ENCODE measurements at regions not wholly inside any gene's neighbourhood (a gene's known extent, or its start where the extent isn't known, plus 50 kb on each side); places are given as distances from the start of the nearest gene placed in this dataset.

DNA sequence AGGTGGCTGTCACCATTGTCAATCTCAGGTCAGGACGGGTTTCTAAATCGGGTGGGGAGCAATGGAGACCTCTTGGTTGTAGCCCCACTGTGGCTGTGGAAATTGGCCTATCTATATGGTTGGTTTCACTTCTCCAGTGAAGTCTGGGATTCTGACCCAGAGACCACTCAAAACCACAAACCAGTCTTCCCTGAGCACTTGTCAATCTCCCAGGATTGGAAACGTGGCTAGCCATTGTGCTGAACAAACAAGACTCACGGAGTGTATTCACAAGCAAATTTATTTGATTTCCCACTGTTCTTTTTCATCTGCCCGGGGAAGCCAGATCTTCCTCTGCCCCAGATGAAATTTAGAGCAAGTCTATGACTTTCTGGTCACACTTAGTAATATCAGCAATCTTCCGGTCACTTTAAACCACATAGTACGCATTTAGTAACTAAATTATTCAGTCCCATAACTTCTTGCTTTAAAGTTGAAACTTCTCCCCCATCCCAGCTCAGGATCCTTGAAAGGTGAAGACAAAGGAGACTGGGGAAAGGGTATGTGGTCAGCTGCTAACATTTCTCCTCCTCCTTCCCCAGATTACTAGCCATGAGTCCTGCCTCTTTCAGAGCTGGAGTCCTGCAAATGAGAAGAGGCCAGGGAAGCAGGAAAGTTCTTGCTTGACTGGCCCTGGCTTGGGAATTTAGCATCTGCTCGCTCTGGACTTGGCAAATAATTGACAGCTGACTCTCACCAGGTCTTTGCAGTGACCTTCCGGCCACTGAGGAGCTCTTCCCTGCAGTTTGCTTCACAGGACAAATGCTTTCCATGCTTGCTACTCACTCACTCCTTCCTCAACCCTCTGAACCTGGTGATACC, 123.2 kb upstream of the MAX start:
- DNase-seq = no peak

DNA sequence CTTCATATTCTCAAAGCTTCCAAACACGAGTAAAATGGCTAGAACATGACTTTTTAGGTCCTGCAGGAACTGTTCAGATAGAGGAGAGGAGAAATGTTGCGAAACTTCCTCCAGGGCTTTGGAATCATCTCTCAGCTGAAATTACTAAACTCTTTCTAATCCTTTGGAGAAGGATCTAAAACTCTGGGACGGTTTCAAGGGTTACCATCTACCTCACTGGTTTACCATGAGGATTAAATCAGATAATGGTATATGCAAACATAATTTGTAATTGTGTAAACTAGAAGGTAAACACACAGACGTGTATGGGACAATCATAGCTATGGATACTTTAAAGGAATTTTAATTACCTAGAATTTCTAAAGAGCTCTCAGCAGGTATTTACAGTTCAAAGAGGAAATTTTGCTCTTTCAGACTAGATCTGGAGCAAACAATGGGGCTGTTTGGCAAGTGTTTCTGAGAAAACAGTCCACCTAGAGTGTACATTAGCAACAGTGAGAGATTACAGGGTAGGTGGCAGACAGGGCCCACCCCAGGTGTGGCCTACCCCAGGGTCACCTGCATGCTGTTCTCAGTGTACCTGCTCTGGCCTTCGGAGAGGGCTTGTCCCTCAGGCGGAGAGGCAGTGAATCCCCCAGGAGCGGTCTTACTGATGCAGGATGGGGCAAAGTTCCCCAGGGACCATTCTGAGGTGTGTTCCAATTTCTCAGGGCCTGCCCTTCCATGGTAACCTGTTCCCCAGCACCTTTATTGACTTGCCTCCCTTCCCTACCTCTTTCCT, 124.7 kb upstream of the MAX start:
- DNase-seq = no peak

DNA sequence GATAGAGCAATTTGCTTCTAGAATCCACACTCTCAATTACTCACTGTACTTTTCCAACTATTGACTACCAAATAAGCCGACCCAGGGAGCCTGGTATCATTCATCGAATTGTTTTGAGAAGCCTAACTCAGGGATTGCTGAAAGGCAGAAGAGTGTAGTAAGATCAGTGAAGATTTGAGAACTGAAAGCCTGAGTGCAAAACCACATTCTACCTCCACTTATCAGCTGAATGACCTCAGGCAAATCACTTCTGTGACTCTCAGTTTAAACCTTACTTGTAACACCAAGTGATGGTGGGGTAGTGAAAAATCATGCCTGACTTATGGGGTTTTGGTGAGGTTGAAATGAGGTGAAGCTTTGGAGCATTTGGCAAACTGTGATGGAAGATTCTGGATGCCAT, 126.1 kb upstream of the MAX start:
- DNase-seq = no peak

- no peak for DNase-seq
Measured at GRCh38 chr14:65228956-65229747, 126.8 kb upstream of the MAX start.

DNA sequence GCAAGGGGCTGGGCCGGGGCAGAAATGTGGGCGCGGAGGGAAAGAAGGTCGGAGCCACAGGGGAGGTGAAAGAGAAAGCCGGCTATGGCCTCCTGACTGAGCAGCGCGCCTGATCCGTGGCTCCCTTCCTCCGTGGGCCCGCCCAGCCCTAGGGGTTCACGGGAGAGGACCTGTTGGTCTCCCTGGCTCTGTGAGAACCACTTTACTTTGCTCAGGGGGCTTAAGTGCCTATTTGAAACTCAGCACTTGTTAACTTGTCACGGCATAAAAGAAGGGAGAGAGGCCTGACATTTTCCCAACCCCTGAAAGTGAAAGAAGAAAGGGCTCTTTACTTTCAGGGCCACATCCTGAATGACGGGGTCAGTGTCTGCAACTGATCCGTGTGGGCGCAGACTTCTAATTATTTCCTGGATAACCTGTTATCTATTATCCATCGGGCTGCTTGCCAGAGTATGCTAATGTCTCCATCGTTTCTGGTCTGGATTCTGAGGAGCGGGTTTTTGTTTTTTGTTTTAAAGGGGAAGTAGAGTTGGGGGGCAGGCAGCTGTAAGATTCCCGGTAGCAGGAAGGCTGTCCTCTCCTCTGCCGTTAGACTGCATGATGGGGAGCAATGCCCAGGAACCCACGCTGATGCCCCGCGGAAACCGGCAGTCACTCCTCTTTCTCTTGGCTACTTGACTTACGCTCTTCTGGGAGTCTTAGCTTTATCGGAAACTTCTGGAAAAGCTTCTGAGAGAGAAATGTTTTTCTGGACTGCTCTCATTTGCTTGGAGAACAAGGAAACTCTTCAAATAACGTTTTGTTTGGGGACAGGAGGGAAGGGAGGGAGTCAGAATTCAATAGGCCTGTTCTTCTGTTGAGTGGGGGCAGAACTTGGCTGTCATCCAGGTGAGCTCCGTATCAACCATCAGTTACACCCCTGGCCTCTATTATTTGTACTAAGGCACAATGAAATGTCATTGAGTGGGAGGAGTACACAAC, 127.7 kb upstream of the MAX start:
- no peak for DNase-seq

DNA sequence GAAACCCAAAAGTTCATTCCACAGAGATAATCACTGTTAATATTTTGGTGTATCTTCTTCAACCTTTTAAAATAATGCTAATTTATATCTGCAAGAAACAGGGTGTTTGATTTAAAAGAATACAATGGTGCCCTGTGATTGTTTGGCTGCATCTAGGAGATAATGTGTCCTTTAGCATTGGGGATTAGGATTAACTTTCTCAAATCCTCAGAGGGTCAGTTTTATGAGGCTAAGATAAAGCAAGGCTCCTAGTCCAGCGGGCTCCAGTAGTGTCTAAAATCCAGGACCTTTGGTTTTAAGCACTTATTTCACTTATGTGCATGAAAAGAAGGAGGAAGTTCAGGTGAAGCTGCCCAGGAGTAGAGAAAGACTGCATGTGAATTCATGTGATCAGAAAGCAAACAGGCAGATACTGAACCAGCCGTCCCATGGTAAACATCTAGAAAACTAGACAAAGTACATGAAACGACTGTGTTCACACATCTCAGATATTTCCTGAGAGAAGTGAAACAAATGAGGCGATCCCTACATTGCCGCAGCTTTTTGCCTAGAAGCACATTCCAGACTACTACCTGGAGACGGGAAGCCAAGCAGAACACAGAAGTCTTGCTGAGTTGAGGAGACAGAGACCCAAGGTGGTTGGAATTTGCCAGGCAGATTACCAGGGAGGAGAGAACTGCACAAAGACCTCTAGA, 129.1 kb upstream of the MAX start:
- DNase-seq = no peak

DNA sequence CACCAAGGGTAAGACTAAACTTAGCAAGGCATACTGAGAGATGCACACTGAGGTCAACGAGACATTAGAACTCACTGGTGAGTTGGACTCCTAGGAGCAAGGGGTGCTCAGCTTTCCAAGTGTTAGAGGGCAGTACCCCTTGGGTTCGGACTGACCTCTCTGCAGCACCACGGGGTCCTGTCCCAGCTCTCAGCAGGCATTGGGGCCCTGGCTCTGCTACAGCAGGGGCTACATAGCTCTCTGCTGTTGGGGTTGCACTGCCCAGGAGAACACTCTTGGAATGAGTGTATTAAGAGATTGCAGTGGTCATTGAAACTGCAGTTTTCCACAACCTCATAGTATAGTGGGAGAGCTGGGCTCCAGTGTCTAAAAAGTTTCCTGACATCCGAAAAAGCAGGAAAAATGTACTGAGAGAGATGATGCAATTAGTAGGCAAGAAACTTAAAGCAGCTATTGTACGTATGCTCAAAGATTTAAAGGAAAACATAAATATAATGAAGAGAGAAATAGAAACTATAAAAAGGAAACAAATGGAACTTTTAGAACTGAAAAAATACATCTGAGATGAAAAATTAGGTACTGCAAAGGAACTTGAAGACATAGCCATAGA, 132.5 kb upstream of the MAX start:
- no peak for DNase-seq

GRCh38 chr14:65237023-65237814, 134.9 kb upstream of the MAX start:
- DNase-seq = no peak

- no peak for DNase-seq
Measured at GRCh38 chr14:65237941-65238340, 135.6 kb upstream of the MAX start.

DNA sequence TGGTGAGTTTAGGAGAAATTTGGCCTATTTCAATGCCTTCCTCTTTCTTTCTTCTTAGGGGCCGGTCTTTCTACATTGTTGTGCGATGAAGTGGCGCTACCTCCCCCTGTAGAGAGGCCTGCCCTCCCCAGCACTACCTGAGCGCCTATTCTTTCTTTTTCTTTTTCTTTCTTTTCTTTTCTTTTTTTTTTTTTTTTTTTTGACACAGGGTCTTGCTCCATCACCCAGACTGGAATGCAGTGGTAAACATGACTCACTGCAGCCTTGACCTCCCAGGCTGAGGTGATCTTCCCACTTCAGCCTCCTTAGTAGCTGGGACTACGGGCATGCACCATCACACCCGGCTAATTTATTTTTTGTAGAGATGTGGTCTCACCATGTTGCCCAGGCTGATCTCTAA, 136.1 kb upstream of the MAX start:
- DNase-seq = no peak

DNA sequence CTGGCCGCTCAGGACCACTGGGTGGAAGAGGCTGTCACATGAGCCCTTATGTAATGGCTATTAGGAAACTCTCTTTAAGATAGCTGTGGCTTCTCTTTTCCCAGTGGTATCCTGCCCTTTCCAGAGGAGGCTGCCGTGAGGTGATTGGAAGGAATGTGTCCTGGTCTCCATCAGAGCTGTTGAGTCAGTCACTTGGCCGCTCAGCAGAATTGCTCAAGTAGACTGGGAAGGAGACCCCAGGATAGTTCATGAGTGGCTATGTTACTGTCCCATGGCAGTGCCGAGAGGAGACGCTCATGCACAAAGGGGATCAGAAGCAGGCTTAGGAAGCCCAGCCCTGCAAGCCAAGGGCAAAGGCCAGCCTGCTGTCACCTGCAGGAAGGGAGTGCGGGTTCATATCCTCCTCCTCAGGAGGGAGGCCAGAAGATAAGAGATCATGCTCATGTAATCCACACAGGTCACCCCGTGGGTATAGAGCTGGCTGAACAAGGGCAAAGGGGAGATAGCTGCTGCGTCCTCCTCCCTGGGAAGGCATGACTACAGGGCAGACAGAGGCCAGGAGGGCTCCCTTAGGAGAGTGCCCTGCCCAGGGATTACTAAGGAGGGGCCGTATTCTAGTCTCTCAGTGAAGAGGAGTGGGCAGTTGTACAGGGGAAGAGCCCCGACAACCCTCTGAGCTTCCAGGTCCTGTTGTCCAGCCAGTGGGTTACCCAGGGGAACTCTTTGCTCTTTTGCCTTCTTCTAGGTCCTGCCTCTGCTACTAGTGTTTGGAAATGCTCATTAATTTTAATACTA, 137.0 kb upstream of the MAX start:
- no peak for DNase-seq

DNA sequence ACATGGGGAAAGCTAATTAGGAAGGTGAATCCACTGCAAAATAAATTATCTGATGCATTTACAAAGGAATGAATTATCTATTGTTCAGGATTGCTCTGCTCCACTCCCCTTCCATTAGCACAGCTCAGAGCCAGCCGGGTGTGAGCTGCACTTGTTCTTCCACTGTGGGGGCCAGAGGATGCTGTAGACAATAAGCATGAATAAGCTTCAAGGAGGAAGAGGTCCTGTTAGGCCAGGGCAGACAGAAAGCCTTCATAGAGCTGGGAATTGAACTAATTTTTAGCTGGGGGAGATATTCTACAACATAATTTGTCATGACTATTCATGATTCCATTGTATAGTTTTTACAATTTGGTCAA, 137.6 kb upstream of the MAX start:
- DNase-seq = no peak

DNA sequence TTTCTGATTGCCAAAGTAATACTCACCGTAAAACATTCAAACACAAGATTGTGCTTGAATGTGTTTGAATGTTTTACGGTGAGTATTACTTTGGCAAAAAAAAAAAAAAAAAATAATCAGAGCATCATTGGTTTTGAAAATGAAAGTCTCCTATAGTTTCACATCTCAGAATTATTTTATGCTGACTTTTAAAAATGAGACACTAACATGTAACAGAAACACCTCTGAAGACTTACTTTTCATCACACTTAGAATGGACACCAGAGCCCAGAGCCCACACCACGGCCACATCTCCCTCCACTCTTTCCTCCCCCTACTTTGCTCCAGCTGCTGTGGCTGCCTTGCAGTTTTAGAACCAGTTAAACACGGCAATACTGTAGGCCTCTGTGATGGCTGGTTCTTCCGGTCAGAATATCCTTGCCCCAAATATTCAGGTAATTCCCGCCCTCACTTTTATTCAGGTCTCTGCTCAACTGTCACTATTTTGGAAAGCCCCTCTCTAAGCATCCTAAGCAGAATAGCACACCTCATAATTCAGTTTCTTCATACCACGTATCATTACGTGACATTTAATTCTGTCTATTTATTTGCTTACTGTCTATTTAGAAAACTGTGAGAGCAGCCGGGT, 138.9 kb upstream of the MAX start:
- no peak for DNase-seq

- DNase-seq = no peak
Measured at GRCh38 chr14:65242732-65243134, 140.4 kb upstream of the MAX start.

DNA sequence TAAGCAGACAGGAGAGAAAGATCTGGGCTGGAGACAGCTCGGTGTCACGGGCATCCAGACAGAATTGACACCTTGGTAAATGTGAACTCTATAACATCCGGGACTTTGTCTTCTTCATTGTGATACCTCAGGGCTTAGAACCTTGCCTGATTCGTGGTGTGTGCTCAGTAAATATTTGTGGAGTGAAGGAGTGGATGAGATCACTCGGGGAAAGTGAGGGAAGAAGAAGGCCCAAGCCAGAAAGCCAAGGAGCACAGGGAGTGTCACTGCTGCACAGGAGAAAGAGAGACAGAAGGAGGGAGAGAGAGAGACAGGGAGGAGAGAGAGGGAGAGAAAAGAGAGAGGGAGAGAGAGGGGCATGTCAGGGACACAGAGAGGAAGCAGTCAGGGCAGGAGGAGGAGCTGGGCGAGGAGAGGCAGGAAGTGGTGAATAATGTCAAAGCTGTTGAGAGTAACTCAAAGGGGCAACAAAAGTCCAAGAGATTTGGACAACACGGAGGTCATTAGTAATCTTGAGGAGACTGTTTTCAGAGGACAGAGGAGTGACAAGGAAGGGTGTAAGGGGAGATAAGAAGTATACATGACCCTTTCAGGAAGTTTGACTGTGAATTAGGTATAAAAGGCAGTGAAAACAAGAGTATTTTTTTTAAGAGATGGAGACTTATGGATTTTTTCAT, 141.6 kb upstream of the MAX start:
- no peak for DNase-seq

DNA sequence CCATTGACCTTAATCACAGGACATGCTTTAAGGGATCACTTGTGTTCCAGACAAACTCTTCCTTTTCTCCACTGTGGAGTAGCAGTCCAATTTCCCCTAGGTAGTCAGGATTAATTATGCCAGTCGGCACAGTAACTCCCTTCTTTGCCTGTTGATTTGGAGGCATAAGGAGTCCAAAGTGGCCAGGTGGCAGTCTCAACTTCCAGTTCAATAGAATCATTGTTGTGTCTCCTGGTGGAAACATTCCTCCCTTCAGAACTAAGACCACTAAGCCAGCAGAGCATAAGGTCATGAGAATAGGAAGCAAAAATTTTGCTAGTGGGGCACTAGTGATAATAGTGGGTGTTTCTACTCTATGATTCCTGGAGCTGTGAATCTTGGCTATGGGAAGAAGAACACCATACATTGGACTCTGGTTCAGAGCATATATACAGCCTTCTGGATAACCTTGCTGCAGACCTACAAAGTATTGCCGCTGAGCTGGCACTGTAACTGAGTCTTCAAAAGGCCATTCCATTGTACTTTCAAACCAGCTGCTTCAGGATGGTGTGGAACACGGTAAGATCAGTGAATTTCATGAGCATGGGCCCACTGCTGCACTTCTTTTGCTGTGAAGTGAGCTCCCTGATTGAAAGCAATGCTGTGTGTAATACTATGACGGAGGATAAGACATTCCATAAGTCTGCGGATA, 147.3 kb upstream of the MAX start:
- DNase-seq = no peak

DNA sequence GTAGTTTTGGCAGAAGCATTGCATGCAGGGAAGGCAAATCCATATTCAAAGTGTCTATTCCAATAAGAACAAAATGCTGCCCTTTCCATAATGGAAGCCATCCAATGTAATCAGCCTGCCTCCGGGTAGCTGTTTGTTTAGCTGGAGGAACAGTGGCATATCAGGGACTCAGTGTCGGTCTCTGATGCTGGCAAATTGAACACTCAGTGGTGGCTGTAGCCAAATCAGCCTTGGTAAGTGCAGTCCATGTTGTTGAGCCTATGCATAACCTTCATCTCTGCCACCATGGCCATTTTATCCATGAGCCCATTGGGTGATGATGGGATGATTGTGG, 147.8 kb upstream of the MAX start:
- DNase-seq = no peak

DNA sequence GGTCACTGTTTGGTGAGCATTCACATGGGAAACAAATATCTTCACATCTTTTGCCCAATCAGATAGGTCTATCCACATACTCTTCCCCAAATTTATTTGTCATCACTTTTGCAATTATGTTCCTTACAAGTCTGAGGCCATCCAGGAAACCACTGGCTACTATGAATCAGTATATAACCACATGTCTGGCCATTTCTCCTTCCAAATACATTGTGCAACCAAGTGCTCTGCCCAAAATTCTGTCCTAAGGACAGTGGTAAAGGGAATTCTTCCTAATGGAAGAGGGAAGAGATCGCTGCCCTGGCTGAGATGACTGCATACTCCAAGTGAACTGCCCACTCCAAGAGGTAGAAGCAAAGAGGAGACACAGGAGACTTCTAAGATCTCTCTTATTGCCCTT, 148.9 kb upstream of the MAX start:
- no peak for DNase-seq
